SU-DHL-6 (cell line): ENCODE measurements at regions not wholly inside any gene's neighbourhood (a gene's known extent, or its start where the extent isn't known, plus 50 kb on each side); places are given as distances from the start of the nearest gene placed in this dataset.

Source experiments
- EZH2phosphoT487 ChIP-seq: fragments of 200-600 bp; sonication (generic), shearing (Covaris generic); conservative IDR thresholded peaks from 2 replicates; pipeline ENCODE4 v1.6.1; 2018; ENCODE audit warnings: mild to moderate bottlenecking, antibody characterized with exemption, low read length, moderate library complexity, mixed read lengths
- TF ChIP-seq, protein P1 (sequence below): fragments of 200-600 bp; sonication (generic); IDR thresholded peaks from one replicate; pipeline ENCODE4 v1.5.1; 2017; ENCODE audit warnings: antibody characterized with exemption, mild to moderate bottlenecking, low read length, moderate library complexity; ENCODE audit not compliant: insufficient read depth, poor library complexity, severe bottlenecking

- TF ChIP-seq, protein P1, sequence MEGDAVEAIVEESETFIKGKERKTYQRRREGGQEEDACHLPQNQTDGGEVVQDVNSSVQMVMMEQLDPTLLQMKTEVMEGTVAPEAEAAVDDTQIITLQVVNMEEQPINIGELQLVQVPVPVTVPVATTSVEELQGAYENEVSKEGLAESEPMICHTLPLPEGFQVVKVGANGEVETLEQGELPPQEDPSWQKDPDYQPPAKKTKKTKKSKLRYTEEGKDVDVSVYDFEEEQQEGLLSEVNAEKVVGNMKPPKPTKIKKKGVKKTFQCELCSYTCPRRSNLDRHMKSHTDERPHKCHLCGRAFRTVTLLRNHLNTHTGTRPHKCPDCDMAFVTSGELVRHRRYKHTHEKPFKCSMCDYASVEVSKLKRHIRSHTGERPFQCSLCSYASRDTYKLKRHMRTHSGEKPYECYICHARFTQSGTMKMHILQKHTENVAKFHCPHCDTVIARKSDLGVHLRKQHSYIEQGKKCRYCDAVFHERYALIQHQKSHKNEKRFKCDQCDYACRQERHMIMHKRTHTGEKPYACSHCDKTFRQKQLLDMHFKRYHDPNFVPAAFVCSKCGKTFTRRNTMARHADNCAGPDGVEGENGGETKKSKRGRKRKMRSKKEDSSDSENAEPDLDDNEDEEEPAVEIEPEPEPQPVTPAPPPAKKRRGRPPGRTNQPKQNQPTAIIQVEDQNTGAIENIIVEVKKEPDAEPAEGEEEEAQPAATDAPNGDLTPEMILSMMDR = no peak
- TF ChIP-seq EZH2phosphoT487 = no peak
These were observed 269.3 kb upstream of the FKBP1C start for GRCh38 chr6:62942000-62942399.
